Keratinocyte (primary cell): ENCODE measurements at regions not wholly inside any gene's neighbourhood (a gene's known extent, or its start where the extent isn't known, plus 50 kb on each side); places are given as distances from the start of the nearest gene placed in this dataset.

ENCODE experiments used
- DNase-seq: peaks from one replicate; pipeline ENCODE4 v3.0.0-alpha.2; 2011; ENCODE audit warnings: low read depth, missing footprints, low spot score
- FAIRE-seq: peaks from 2 replicates; lab custom pipeline; 2011; peaks lifted over from hg19 to GRCh38; lab: Jason Lieb, UNC
- H2AFZ ChIP-seq: 2 replicates; pipeline ENCODE4 v1.6.0; 2012; ENCODE audit warnings: low read length, control low read depth, inconsistent platforms; ENCODE audit not compliant: control insufficient read depth
- H3K27ac ChIP-seq: 2 replicates; pipeline ENCODE4 v1.5.1; 2011; ENCODE audit warnings: low read length; ENCODE audit not compliant: control insufficient read depth, insufficient read depth
- H3K27me3 ChIP-seq: 3 replicates; pipeline ENCODE4 v1.6.0; 2011; ENCODE audit warnings: low read length; ENCODE audit not compliant: control insufficient read depth, insufficient read depth; ENCODE audit errors: extremely low read depth
- H3K36me3 ChIP-seq, 2 experiments: 2 replicates in 1 of 2; 3 replicates in 1 of 2; pipeline ENCODE4 v1.5.1; 2011; ENCODE audit warnings: low read length in 2 of 2, mild to moderate bottlenecking in 1 of 2; ENCODE audit not compliant: control insufficient read depth in 2 of 2, insufficient read depth in 2 of 2; ENCODE audit errors: extremely low read depth in 1 of 2
- H3K4me1 ChIP-seq: 3 replicates; pipeline ENCODE4 v1.5.1; 2011; ENCODE audit warnings: low read length; ENCODE audit not compliant: control insufficient read depth, insufficient read depth; ENCODE audit errors: extremely low read depth
- H3K4me2 ChIP-seq: 3 replicates; pipeline ENCODE4 v1.6.0; 2011; ENCODE audit warnings: low read depth, low read length; ENCODE audit not compliant: control insufficient read depth, insufficient read depth; ENCODE audit errors: extremely low read depth
- H3K4me3 ChIP-seq, 3 experiments: fragments of 200-600 bp in 1 of 3; sonication (generic) in 1 of 3; 2 replicates in 2 of 3; 3 replicates in 1 of 3; pipeline ENCODE4 v1.5.1; 2011 to 2016; ENCODE audit warnings: low read length in 3 of 3, mild to moderate bottlenecking in 3 of 3, control low read depth in 2 of 3, inconsistent platforms in 1 of 3, low read depth in 1 of 3, mixed read lengths in 1 of 3, mixed run types in 1 of 3, moderate library complexity in 1 of 3; ENCODE audit not compliant: control insufficient read depth in 2 of 3, insufficient read depth in 2 of 3; ENCODE audit errors: extremely low read depth in 1 of 3
- H3K79me2 ChIP-seq: 2 replicates; pipeline ENCODE4 v1.6.0; 2012; ENCODE audit warnings: low read length; ENCODE audit not compliant: control insufficient read depth, insufficient read depth
- H3K9ac ChIP-seq: 3 replicates; pipeline ENCODE4 v1.6.0; 2011; ENCODE audit warnings: low read length; ENCODE audit not compliant: control insufficient read depth, insufficient read depth; ENCODE audit errors: extremely low read depth
- H3K9me1 ChIP-seq: 3 replicates; pipeline ENCODE4 v1.6.0; 2011; ENCODE audit warnings: low read length; ENCODE audit not compliant: control insufficient read depth, insufficient read depth; ENCODE audit errors: extremely low read depth
- H3K9me3 ChIP-seq: 2 replicates; pipeline ENCODE4 v1.5.1; 2012; ENCODE audit warnings: low read depth, low read length; ENCODE audit not compliant: control insufficient read depth
- H4K20me1 ChIP-seq: 3 replicates; pipeline ENCODE4 v1.6.0; 2011; ENCODE audit warnings: low read length; ENCODE audit not compliant: control insufficient read depth, insufficient read depth; ENCODE audit errors: extremely low read depth
- CTCF ChIP-seq, 3 experiments: IDR thresholded peaks in 1 of 3; conservative IDR thresholded peaks in 1 of 3; optimal IDR thresholded peaks in 1 of 3; 2 replicates in 2 of 3; 3 replicates in 1 of 3; pipeline versions ENCODE3 to v1.5.1; 2011; ENCODE audit warnings: low read length in 3 of 3, mild to moderate bottlenecking in 3 of 3, moderate library complexity in 2 of 3, control low read depth in 1 of 3, inconsistent platforms in 1 of 3; ENCODE audit not compliant: insufficient read depth in 2 of 3; ENCODE audit errors: extremely low read depth in 1 of 3
- EZH2 ChIP-seq: IDR thresholded peaks from one replicate; pipeline ENCODE4 v1.6.1; 2012; ENCODE audit warnings: inconsistent platforms, mild to moderate bottlenecking, low read length, moderate library complexity
- dilution Hi-C: fragments of 300-500 bp; cut with MboI; formaldehyde crosslinking; loops from one replicate; pipeline ENCODE4 v1.7.0; 2020; ENCODE audit warnings: low sequenced_read_pairs; ENCODE audit not compliant: extremely low pct_ligation_motif_present

GRCh38 chr10:84838851-84839250, 510.5 kb downstream of the CCSER2 start:
- dilution Hi-C loops, result no loop called here
- Histone ChIP-seq H2AFZ (no peak overlapping the region), H3K9ac (no peak overlapping the region), H3K27me3 (no peaks in the 10 kb centered on the region), H3K36me3 (no peaks in the 10 kb centered on the region), H3K4me2 (no peak overlapping the region), H3K79me2 (no peaks in the 10 kb centered on the region), H3K9me1 (no peaks in the 10 kb centered on the region), H4K20me1 (no peaks in the 10 kb centered on the region), H3K9me3 (no peaks in the 10 kb centered on the region), H3K4me3 (no peak overlapping the region), H3K27ac (no peak overlapping the region), H3K4me1 (no peaks in the 10 kb centered on the region)
- FAIRE-seq, result no peak
- DNase-seq, result no peak
- TF ChIP-seq CTCF (optimal IDR thresholded peaks at IDR 0.05 in 1 of 3, IDR thresholded peaks at IDR 0.05 in 1 of 3, conservative IDR thresholded peaks at IDR 0.05 in 1 of 3; ENCODE audit: extremely low read depth in 1 of 3, insufficient read depth in 2 of 3, low read length in 3 of 3) (no peak), EZH2 (no peak)

DNA sequence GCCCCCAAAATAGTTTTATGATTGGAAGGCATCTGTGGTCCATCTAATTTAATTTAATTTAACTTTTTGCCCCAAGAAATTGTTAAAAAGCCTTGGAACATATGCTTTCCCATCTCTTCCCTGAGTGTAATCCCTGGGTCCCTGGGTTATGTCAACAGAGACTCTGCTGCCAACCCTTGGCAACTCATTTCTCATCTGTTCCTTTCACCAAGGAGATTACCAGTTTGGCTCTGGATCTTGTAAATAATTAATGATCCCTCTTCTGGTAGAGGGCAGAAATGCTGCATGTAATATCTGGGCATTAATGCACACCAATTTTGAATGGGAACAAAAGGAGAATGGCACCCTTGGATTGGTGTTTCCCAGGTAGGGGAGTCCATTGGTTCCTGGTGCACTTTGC, 514.2 kb downstream of the CCSER2 start:
- H3K9me1 ChIP-seq, result no peaks in the 10 kb centered on the region
- H3K4me2 ChIP-seq, result no peak overlapping the region
- H4K20me1 ChIP-seq, result no peaks in the 10 kb centered on the region
- H3K9me3 ChIP-seq, result no peaks in the 10 kb centered on the region
- no peak overlapping the region for H3K27ac ChIP-seq
- FAIRE-seq (no peak), DNase-seq (no peak)
- no peaks in the 10 kb centered on the region for H3K4me1 ChIP-seq
- dilution Hi-C loops, result no loop called here
- H3K27me3 ChIP-seq, result no peaks in the 10 kb centered on the region
- no peak overlapping the region for H2AFZ ChIP-seq
- no peaks in the 10 kb centered on the region for H3K36me3 ChIP-seq
- TF ChIP-seq EZH2 (no peak), CTCF (optimal IDR thresholded peaks at IDR 0.05 in 1 of 3, IDR thresholded peaks at IDR 0.05 in 1 of 3, conservative IDR thresholded peaks at IDR 0.05 in 1 of 3; ENCODE audit: extremely low read depth in 1 of 3, insufficient read depth in 2 of 3, low read length in 3 of 3) (no peak)
- H3K9ac ChIP-seq, result no peak overlapping the region
- H3K4me3 ChIP-seq, result no peak overlapping the region
- no peaks in the 10 kb centered on the region for H3K79me2 ChIP-seq
